ENCODE measurements at regions not wholly inside any gene's neighbourhood (a gene's known extent, or its start where the extent isn't known, plus 50 kb on each side); places are given as distances from the start of the nearest gene placed in this dataset.

DNA sequence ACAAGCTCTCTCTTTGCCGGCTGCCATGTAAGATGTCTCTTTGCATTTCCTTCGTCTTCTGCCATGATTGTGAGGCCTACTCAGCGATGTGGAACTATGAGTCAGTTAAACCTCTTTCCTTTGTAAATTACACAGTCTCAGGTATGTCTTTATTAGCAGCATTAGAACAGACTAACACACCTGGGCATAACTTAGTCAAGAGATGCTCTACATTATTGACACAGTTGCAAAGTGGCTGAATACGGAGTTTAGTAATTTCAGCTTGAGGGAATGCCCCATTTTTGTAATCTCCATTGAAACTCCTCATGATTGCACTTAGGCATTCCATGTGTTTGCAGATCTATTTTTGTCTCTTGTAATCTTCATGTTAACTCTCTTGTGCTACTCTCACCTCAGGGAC, 299.5 kb upstream of the HAND2 start:
- DNase-seq, result no peak
- Histone ChIP-seq H3K36me3 (ENCODE audit: low read depth) (no peaks in the 10 kb centered on the region), H2AFZ (no peak overlapping the region), H3K9me3 (ENCODE audit: low read depth) (no peaks in the 10 kb centered on the region), H4K20me1 (ENCODE audit: insufficient read depth) (no peaks in the 10 kb centered on the region), H3K4me3 (no peak overlapping the region), H3K27me3 (replicated peaks; ENCODE audit: insufficient read depth) (no peaks in the 10 kb centered on the region), H3K9ac (no peak overlapping the region), H3K27ac (no peak overlapping the region), H3K79me2 (ENCODE audit: insufficient read depth) (no peaks in the 10 kb centered on the region), H3K4me2 (ENCODE audit: unreplicated experiment) (no peak overlapping the region), H3K4me1 (ENCODE audit: insufficient read depth) (no peaks in the 10 kb centered on the region), H3K9me2 (ENCODE audit: insufficient read depth) (no peaks in the 10 kb centered on the region), H3F3A (ENCODE audit: insufficient read depth) (no peaks in the 10 kb centered on the region)
- no peak for TF ChIP-seq EZH2phosphoT487 (IDR thresholded peaks at IDR 0.05; ENCODE audit: insufficient read depth, low read depth)
- no peak for TF ChIP-seq EZH2 (IDR thresholded peaks at IDR 0.05; ENCODE audit: insufficient read depth, poor library complexity, severe bottlenecking)
- WGBS, 2 experiments (ENCODE audit: low coverage in 1 of 2, low lambda C conversion rate in 2 of 2, missing lambda C conversion rate in 2 of 2), result 87 to 91% methylated on average over 4 of the region's 4 CpGs
- in situ Hi-C loops (cut with MboI), result no loop called here

DNA sequence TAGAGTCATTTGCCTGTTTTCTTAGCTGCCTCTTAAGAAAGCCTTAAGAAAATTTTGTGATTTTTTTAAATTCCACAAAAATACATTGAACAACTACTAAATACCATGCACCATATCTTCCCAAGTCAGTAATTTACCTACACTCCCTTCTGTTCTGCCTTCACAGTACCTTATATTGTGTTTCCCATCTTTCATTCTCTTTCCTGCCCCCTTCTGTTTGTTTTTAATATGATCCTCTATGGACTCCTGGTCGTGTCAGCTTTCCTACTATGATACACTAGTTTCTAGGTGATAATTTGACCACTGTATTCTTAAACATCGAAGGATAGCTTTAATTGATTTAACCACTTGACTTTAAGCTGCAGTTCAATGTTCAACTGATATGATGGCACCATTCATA, 297.7 kb upstream of the HAND2 start:
- H3K27me3 ChIP-seq (replicated peaks; ENCODE audit: insufficient read depth), result no peaks in the 10 kb centered on the region
- no peaks in the 10 kb centered on the region for H4K20me1 ChIP-seq (ENCODE audit: insufficient read depth)
- H3K4me2 ChIP-seq (ENCODE audit: unreplicated experiment), result no peak overlapping the region
- H3K9me3 ChIP-seq (ENCODE audit: low read depth), result no peaks in the 10 kb centered on the region
- H3K9me2 ChIP-seq (ENCODE audit: insufficient read depth), result no peaks in the 10 kb centered on the region
- no peak overlapping the region for H3K27ac ChIP-seq
- no peaks in the 10 kb centered on the region for H3K4me1 ChIP-seq (ENCODE audit: insufficient read depth)
- H3K36me3 ChIP-seq (ENCODE audit: low read depth), result no peaks in the 10 kb centered on the region
- no peaks in the 10 kb centered on the region for H3K79me2 ChIP-seq (ENCODE audit: insufficient read depth)
- H3K4me3 ChIP-seq, result no peak overlapping the region
- WGBS, 2 experiments (ENCODE audit: low coverage in 1 of 2, low lambda C conversion rate in 2 of 2, missing lambda C conversion rate in 2 of 2), result 44 to 59% methylated on average over 2 of the region's 2 CpGs
- no peak overlapping the region for H2AFZ ChIP-seq
- TF ChIP-seq EZH2phosphoT487 (IDR thresholded peaks at IDR 0.05; ENCODE audit: insufficient read depth, low read depth) (no peak), EZH2 (IDR thresholded peaks at IDR 0.05; ENCODE audit: insufficient read depth, poor library complexity, severe bottlenecking) (no peak)
- DNase-seq, result peak; percentile 12
- H3K9ac ChIP-seq, result no peak overlapping the region
- no peaks in the 10 kb centered on the region for H3F3A ChIP-seq (ENCODE audit: insufficient read depth)
- in situ Hi-C loops (cut with MboI), result no loop called here

DNA sequence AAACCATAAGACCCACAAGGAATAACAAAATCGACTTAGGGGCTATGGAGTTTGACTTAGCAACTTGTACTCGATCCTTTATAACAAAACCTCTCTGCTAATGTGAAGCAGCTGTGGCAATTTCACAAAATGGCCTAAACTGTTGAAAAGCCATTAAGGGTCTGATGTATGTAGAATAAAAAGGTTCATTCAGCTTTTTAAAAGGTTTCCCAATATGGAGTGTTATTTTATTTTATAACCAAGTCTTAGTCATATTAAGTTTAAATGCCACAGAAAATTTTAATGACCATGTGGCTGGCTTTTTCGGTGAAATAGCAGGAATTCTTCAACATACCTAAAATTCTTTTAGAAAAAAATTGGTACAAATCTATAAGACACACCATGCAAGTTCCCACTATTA, 291.8 kb upstream of the HAND2 start:
- Histone ChIP-seq H3K9me2 (ENCODE audit: insufficient read depth) (no peaks in the 10 kb centered on the region), H3K36me3 (ENCODE audit: low read depth) (no peaks in the 10 kb centered on the region), H3K4me3 (no peak overlapping the region), H3K27me3 (replicated peaks; ENCODE audit: insufficient read depth) (no peaks in the 10 kb centered on the region), H3K9ac (no peak overlapping the region), H3K9me3 (ENCODE audit: low read depth) (no peaks in the 10 kb centered on the region), H3K27ac (no peak overlapping the region; the same call in 1 of the 2 replicates), H3K79me2 (ENCODE audit: insufficient read depth) (no peaks in the 10 kb centered on the region), H4K20me1 (ENCODE audit: insufficient read depth) (no peaks in the 10 kb centered on the region), H3K4me1 (ENCODE audit: insufficient read depth) (peaks cover 22% of the 10 kb centered on the region), H2AFZ (no peak overlapping the region), H3K4me2 (ENCODE audit: unreplicated experiment) (peak overlapping the region; percentile 19), H3F3A (ENCODE audit: insufficient read depth) (peaks cover 12% of the 10 kb centered on the region; the same call in 1 of the 2 replicates)
- 34 to 35% methylated on average over 3 of the region's 3 CpGs for WGBS, 2 experiments (ENCODE audit: low coverage in 1 of 2, low lambda C conversion rate in 2 of 2, missing lambda C conversion rate in 2 of 2)
- in situ Hi-C loops (cut with MboI), result no loop called here
- TF ChIP-seq EZH2phosphoT487 (IDR thresholded peaks at IDR 0.05; ENCODE audit: insufficient read depth, low read depth) (0 out of 2 replicates have a peak, but pooled peaks have one; percentile 31), EZH2 (IDR thresholded peaks at IDR 0.05; ENCODE audit: insufficient read depth, poor library complexity, severe bottlenecking) (no peak)
- peak; percentile 40 for DNase-seq

DNA sequence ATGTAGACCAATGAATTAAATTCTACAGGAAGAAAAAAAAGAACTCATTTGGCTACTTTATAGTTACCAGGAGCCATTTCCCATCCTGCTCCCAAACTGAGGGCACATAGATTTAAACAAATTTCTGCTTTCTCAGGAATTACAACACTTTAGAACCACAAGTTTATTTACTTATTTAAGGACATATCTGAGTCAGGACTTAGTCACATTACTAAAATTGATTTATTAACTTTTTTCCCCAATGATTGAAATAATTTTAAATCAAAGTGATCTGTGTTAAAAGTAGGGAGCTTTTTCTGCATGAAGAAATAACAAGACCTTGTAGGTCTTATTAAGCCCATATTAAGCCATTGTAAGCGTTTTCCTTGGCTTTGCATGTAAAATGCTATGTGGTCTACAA, 291.0 kb upstream of the HAND2 start:
- DNase-seq, result peak; percentile 55
- no peaks in the 10 kb centered on the region for H4K20me1 ChIP-seq (ENCODE audit: insufficient read depth)
- no peak overlapping the region for H2AFZ ChIP-seq
- H3K27ac ChIP-seq, result no peak overlapping the region
- peak overlapping the region; percentile 19 for H3K4me2 ChIP-seq (ENCODE audit: unreplicated experiment)
- H3K9ac ChIP-seq, result no peak overlapping the region
- peaks cover 22% of the 10 kb centered on the region for H3K4me1 ChIP-seq (ENCODE audit: insufficient read depth)
- TF ChIP-seq EZH2 (IDR thresholded peaks at IDR 0.05; ENCODE audit: insufficient read depth, poor library complexity, severe bottlenecking) (no peak), EZH2phosphoT487 (IDR thresholded peaks at IDR 0.05; ENCODE audit: insufficient read depth, low read depth) (no peak)
- no peaks in the 10 kb centered on the region for H3K9me2 ChIP-seq (ENCODE audit: insufficient read depth)
- in situ Hi-C loops (cut with MboI), result no loop called here
- no peaks in the 10 kb centered on the region for H3K36me3 ChIP-seq (ENCODE audit: low read depth)
- H3K4me3 ChIP-seq, result no peak overlapping the region
- no peaks in the 10 kb centered on the region for H3K27me3 ChIP-seq (replicated peaks; ENCODE audit: insufficient read depth)
- 10 to 12% methylated on average over 1 of the region's 1 CpG for WGBS, 2 experiments (ENCODE audit: low coverage in 1 of 2, low lambda C conversion rate in 2 of 2, missing lambda C conversion rate in 2 of 2)
- H3K79me2 ChIP-seq (ENCODE audit: insufficient read depth), result no peaks in the 10 kb centered on the region
- H3K9me3 ChIP-seq (ENCODE audit: low read depth), result no peaks in the 10 kb centered on the region
- H3F3A ChIP-seq (ENCODE audit: insufficient read depth), result peaks cover 12% of the 10 kb centered on the region; the same call in 1 of the 2 replicates

DNA sequence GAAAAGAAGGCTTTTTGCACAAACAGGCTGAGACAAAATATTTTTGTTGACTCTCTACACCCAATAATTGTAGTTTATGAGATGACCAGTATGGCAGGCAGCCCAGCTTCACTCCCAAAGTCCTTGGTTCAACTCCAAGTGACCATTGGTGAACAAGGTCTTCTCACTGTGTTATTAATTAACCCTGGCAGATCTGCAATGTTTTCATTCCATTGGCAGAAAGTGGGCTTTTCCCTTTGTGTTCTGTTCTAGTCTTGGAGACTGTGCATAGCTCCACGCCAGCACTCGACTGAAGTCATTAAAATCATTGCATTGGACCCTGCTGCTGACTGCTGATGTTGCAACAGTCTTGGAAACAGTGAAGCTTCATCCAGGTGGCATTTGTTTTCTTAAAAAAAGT, 277.3 kb upstream of the HAND2 start:
- Histone ChIP-seq H3K27ac (no peak overlapping the region), H3K9me3 (ENCODE audit: low read depth) (no peaks in the 10 kb centered on the region), H3K9ac (no peak overlapping the region), H3K4me2 (ENCODE audit: unreplicated experiment) (no peak overlapping the region), H3F3A (ENCODE audit: insufficient read depth) (peaks cover 8% of the 10 kb centered on the region), H2AFZ (no peak overlapping the region), H3K4me1 (ENCODE audit: insufficient read depth) (0 out of 2 replicates have a peak, but pooled peaks cover 4% of the 10 kb centered on the region), H3K4me3 (no peak overlapping the region), H3K27me3 (replicated peaks; ENCODE audit: insufficient read depth) (no peaks in the 10 kb centered on the region), H3K36me3 (ENCODE audit: low read depth) (no peaks in the 10 kb centered on the region), H3K79me2 (ENCODE audit: insufficient read depth) (no peaks in the 10 kb centered on the region), H3K9me2 (ENCODE audit: insufficient read depth) (no peaks in the 10 kb centered on the region), H4K20me1 (ENCODE audit: insufficient read depth) (no peaks in the 10 kb centered on the region)
- WGBS, 2 experiments (ENCODE audit: low coverage in 1 of 2, low lambda C conversion rate in 2 of 2, missing lambda C conversion rate in 2 of 2), result 26 to 31% methylated on average over 2 of the region's 2 CpGs
- TF ChIP-seq EZH2 (IDR thresholded peaks at IDR 0.05; ENCODE audit: insufficient read depth, poor library complexity, severe bottlenecking), result no peak
- no peak for TF ChIP-seq EZH2phosphoT487 (IDR thresholded peaks at IDR 0.05; ENCODE audit: insufficient read depth, low read depth)
- in situ Hi-C loops (cut with MboI), result no loop called here
- peak; percentile 29 for DNase-seq

Data from GM23248 (cell line).